Astrocyte (in vitro differentiated cells and primary cell): ENCODE measurements at regions not wholly inside any gene's neighbourhood (a gene's known extent, or its start where the extent isn't known, plus 50 kb on each side); places are given as distances from the start of the nearest gene placed in this dataset.

Experiments
- CTCF ChIP-seq: IDR thresholded peaks from 2 replicates; pipeline ENCODE4 v1.5.1; 2011; ENCODE audit warnings: low read depth, mild to moderate bottlenecking, inconsistent platforms, low read length, moderate library complexity; ENCODE audit not compliant: insufficient read depth
- EZH2 ChIP-seq: IDR thresholded peaks from 2 replicates; pipeline ENCODE4 v1.6.1; 2012; ENCODE audit warnings: mild to moderate bottlenecking, low read length, inconsistent platforms; ENCODE audit not compliant: insufficient read depth

- TF ChIP-seq CTCF (no peak), EZH2 (no peak)
Observed at GRCh38 chr16:56097306-56097705, 94.0 kb upstream of the GNAO1 start.
